ENCODE measurements at regions not wholly inside any gene's neighbourhood (a gene's known extent, or its start where the extent isn't known, plus 50 kb on each side); places are given as distances from the start of the nearest gene placed in this dataset.
"Not testable (repeated sequence)": the region's sequence is repeated elsewhere in the genome, so short reads cannot be mapped to it uniquely, and the experiment has no call there.

GRCh38 chr6:103720393-103720792, 1139.3 kb downstream of the HACE1 start:
- DNase-seq: no peak

- DNase-seq: no peak
These were observed 1140.2 kb downstream of the HACE1 start for GRCh38 chr6:103719545-103719944.

DNA sequence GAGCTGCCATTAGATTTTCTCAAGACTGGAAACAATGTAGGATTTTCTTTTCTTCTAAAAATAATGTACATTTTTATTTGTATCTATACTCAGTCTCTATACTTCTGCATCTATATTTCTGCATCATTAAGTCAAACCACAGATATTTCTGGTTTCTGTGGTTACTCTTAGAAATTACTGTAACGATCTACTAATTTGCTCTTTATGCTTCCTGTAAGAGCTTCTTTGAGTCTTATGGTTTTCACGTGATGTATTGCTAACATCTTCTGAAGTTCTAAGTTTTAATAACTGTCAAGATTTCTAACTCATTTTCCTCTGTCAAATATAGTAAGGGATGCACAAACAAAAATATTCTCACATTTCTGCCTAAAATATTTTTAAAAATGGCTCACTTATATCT, 1144.5 kb downstream of the HACE1 start:
- DNase-seq: no peak

DNA sequence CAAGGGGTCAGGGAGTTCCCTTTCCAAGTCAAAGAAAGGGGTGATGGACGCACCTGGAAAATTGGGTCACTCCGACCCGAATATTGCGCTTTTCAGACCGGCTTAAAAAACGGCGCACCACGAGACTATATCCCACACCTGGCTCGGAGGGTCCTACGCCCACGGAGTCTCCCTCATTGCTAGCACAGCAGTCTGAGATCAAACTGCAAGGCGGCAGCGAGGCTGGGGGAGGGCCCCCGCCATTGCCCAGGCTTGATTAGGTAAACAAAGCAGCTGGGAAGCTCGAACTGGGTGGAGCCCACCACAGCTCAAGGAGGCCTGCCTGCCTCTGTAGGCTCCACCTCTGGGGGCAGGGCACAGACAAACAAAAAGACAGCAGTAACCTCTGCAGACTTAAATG, 1150.5 kb downstream of the HACE1 start:
- DNase-seq: not testable (repeated sequence)

DNA sequence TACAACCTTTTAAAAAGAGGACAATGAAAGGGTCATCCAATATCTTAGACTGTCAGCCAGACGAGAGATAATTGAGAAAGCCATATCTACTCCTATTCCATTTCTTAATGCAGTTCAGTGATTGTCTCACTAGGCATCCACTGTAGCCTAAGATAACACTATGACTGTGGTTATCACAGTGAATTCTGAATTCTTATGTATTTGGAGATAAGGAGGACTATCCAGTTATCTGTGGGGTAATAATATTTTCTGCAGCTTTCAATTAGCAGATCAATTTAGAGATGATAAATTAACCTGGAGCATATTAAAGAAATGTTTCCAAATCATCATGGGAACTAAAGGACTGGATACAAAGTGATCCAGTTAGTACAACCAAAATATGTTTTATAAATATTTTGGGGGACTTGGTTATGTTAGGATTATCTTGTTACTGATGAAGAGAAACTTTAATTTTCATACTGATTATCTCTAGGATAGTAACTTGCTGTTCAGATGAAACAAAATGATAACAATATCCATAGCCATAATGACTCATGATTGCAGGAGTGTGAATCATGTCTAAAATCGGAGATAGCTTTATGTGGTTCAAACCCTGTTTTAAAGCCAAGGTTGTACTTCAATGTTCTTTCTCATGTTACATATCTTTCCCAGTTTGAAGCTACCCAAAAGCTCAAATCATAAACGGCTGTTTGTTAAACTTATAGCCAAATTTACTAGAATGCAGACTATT, 1152.0 kb downstream of the HACE1 start:
- no peak for DNase-seq

DNA sequence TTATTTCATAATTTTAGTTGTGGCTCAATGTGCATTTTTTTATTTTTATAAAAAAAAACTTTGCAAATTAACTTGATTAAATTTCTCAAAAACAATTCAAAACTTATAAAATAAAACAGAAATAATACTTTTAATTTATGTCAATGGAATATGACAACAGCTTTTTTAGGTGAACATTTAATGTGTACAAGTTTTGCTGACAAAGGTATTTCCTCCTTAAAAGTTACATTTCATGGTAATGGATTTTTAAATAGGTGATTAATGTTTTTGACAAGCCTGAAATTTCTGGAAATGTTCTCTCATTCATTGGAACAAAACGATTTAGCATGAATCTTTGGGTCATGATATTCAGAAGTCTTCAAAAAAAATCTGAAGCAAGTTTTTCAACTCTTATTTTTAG, 1160.0 kb downstream of the HACE1 start:
- DNase-seq: no peak

- DNase-seq: no peak
These were observed 1172.3 kb downstream of the HACE1 start for GRCh38 chr6:103687430-103687829.

GRCh38 chr6:103680116-103680515, 1179.6 kb downstream of the HACE1 start:
- no peak for DNase-seq

- DNase-seq: no peak
These were observed 1182.4 kb downstream of the HACE1 start for GRCh38 chr6:103677290-103677689.

DNA sequence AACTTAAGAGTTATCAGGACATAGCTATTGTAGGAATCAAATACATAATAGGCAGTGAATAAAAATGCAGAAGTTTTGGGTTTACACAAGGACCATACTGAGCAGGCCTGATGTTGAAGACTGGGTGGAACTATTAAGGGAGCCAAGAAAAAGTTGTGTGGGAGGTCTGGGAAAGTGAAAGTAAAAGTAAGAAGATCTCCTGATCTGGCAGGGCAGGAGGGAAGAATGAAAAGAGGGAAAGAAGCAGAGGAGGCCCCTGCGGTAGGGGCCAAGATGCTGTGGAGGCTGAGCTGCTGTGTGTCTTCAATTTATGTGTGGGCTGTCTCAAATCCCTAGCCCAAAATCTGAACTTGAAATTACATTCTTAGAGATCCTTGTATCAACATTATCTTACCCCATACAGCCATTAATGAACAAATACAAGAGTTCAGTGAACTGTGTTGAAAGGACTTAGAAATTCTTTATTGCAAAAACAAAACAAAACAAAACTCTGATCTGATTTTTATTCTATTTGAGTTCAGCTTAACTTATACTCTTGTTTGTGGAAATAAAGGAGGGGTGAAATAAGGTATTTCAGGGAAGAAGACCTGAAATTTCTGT, 1183.8 kb downstream of the HACE1 start:
- DNase-seq: no peak

GRCh38 chr6:103674790-103675189, 1184.9 kb downstream of the HACE1 start:
- DNase-seq: no peak

- DNase-seq: peak; percentile 3
These were observed 1187.5 kb downstream of the HACE1 start for GRCh38 chr6:103672169-103672568.

- no peak for DNase-seq
These were observed 1230.1 kb downstream of the HACE1 start for GRCh38 chr6:103629613-103630012.

DNA sequence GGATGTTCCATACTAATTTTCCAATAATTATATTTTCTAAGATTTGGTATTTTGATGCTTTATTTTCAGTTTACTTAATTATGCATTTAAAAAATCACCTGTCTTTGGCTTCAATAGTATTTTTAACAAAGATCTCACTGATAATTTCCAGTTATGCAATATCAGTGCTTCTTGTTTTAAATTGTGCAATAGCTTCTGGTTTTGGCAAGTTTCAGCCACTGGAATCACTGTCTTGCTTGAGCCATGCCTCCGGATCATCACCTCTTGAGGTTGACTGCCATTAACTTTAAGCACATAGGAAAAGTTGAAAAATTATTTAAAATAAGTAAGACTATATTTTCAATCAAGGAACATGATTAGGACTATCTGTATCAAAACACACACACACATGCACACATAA, 1242.1 kb downstream of the HACE1 start:
- DNase-seq: no peak

DNA sequence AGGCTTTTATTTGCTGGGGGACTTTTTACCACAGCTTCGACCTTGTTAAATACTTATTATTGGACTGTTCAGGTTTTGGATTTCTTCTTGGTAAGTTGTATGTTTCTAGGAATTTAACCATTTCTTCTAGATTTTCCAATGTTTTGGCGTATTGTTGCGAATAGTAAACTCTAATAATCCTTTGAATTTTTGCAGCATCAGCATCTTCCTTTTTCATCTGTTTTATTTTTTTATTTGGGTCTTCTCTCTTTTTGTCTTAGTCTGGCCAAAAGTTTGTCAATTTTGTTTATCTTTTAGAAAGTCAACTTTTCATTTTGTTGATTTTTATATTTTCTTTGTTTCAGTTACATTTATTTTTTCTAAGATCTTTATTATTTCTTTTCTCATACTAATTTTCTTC, 1272.0 kb downstream of the HACE1 start:
- DNase-seq: no peak

GRCh38 chr6:103578115-103578514, 1281.6 kb downstream of the HACE1 start:
- DNase-seq: no peak

DNA sequence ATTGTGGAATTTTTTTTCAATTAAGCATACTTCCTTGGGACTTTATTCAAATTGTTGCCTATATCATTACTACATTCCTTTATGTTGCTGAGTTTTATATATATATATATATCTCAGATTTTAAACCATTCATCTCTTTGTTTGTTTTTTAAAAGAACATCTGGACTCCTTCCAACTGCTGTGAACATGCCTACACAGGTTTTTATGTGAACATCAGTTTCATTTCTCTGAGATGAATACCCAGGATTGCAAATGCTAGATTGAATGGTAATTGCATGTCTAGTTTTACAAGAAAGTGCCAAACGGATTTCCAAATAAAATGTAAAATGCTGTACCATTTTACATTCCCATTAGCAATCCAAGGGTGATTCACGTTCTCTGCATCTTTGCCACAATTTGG, 1289.3 kb downstream of the HACE1 start:
- DNase-seq: no peak

DNA sequence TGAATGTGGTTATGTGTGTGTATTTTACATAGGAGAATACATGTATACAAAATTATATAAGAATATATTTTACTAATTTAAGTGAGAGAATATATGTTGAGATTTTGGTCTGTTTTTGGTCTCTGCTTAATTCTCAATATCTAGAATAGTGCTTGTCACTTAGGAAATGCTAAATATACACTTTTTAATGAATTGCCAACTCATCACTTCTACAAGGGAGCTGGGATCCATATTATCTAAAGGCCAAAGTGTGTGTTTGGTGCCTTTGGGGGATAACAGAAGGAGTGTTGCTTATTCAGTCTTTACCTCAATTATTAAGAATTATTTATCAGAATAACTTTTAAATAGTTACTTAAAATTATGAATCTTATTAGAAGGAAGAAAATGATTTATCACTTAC, 1304.8 kb downstream of the HACE1 start:
- DNase-seq: no peak

DNA sequence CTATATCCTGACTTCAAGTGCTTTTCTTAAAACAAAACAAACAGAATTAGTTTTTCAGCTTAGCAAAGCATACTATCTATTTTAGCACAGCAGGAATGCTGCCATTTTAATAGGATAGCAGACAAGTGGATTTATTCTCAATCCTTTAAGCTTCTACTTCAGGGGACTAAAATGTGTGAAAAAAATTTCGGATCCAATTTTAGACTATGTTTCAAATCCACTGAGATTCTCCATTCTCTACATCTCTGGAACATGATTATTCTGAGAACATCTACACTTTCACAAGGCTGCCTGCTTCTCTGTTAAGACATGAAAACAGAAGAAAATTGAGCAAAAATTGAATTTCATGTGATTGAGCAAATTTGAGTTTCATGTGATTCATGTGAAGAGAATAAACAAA, 1321.3 kb downstream of the HACE1 start:
- DNase-seq: no peak

- DNase-seq: no peak
These were observed 1324.9 kb downstream of the HACE1 start for GRCh38 chr6:103534814-103535213.

DNA sequence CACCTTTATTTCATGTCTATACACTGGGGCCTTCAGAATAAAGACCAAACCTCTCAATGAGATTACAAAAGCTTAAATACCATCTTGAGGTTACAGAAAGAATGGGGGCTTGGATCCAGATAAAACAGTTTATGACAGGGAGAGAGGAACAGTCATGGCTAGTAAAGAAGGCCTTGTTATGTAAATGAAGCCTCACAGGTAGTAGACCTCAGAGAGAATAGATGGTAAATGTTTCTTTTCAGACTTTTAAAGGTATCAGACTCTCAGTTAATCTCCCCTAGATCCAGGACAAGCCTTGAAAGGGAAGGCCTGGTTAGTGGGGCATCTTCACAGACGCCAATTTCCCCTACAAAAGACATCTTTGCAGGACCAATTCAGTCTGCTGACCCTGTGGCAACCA, 1325.6 kb downstream of the HACE1 start:
- no peak for DNase-seq

DNA sequence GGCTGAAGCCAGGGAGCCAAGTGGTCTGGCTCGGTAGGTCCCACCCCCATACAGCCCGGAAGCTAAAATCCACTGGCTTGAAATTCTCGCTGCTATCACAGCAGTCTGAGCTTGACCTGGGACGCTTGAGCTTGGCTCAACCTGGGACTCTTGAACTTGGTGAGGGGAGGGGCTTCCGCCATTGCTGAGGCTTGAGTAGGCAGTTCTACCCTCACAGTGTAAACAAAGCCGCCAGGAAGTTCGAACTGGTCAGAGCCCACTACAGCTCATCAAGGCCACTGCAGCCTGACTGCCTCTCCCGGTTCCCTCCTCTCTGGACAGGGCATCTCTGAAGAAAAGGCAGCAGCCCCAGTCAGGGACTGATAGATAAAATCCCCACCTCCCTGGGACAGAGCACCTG, 1337.7 kb downstream of the HACE1 start:
- no peak for DNase-seq

GRCh38 chr6:103516336-103516735, 1343.4 kb downstream of the HACE1 start:
- DNase-seq: no peak

DNA sequence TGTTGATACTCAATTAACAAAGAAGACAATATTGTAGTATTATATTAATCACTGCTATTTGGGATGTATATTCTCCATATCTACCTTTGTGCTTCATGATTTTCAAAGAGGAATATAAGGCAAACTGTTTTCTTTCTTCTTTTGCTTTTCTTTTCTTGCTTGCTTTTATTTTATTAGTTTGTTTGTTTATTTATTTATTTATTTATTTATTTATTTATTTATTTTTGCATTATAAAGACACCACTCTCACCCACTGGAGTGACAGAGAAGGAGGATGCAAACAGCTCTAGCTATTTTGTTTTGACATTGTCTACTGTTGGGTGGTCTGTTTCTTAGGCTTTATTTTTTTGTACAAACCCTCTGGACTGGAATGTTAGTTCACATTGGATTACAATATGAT, 1352.7 kb downstream of the HACE1 start:
- DNase-seq: no peak

DNA sequence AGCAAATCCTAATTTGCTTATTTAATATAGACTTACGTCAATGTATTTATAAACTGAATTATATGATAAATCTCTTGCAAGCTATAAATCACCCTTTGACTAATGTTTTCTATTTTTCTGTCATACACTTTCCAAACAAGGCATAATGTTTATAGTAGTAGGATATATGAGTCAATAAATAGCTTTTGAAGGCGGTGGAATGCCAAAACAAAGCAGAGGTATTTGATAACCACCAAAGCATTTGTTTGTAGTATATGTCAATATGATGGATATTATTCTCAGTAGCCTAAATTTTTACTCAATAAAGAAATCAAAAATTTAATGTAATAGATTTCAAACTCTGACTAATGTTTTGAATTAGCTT, 1354.6 kb downstream of the HACE1 start:
- no peak for DNase-seq

All from hematopoietic multipotent progenitor cell treated with erythropoietin and hydrocortisone succinate and interleukin-3 and kit ligand, for 6 days (in vitro differentiated cells).